NCI-H2171 (cell line): ENCODE measurements at regions not wholly inside any gene's neighbourhood (a gene's known extent, or its start where the extent isn't known, plus 50 kb on each side); places are given as distances from the start of the nearest gene placed in this dataset.
"Not testable (repeated sequence)": the region's sequence is repeated elsewhere in the genome, so short reads cannot be mapped to it uniquely, and the experiment has no call there.

Source experiments
- DNase-seq: peaks from one replicate; lab custom pipeline; 2025; lab: John Stamatoyannopoulos, UW

DNA sequence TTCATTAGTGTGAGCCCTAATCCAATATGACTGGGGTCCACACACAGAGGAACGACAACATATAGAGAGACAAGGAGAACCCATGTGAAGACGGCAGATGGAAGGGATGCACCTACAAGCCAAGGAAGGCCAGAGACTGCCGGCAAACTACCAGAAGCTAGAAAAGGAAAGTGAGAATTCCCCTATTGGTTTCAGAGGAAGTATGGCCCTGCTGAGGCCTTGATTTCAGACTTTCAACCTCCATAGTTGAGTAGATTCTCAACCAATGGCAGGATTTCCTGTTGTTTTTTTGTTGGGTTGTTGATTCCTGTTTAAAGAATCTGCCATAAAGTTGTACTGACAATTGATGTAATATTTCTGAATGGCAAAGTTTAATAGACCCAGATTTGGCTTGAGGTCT lies 241.5 kb downstream of the SATB2 start:
- no peak for DNase-seq

DNA sequence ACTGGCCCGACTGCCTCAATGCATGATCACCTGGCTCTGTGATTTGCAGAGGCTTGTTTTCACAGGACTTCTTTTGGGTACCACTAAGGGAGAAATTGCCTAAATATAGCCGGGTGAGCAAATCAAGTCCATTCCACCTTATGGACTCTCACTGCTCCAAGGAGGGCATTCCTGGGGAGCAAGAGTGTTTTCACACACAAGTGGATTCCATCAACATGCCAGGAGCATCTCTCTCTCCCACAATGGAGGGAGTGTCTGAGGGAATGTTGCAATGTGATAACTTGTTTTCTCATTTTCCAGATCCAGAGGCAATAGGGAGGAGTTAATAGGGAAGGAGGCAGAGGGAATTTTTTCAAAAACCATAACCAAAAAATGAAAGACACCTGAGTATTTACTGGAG lies 250.7 kb downstream of the SATB2 start:
- no peak for DNase-seq

DNA sequence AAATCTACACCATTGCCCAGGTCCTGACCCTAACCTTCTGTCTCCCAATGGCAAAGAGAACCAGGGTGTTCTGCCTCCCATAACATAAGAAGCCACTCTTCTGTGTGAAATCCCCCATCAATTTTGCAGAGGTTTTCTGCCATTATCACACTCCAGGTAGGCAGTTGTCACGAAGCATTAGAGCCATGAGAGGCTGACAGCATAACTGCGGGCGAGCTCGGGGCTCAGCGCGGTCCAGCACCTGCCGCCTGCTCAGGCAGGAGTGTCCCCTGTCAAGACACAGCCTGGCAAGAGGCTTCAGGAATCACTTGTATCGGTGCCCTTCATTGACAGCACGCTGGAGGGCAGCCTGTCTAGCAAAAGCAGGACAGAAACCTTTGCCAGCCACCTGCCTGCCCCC lies 251.2 kb downstream of the SATB2 start:
- DNase-seq: no peak

DNA sequence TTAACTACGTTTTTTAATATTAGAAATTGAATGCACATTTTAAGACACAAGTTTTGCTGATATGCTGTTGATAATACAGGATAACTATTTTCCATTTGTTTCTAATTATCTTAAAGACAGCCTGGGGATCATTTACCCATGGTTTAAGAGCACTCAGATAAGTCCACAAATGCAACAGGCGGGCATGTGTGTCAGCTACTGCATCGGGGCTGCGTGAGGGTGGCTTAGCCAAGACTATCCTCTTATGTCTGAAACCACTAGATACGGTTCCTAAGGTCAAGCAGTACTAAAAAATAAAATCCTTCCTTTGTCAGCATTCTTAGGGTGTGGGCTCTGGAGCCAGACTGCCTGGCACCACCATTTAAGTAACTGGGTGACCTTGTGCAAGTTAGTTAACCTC lies 254.8 kb downstream of the SATB2 start:
- no peak for DNase-seq

DNA sequence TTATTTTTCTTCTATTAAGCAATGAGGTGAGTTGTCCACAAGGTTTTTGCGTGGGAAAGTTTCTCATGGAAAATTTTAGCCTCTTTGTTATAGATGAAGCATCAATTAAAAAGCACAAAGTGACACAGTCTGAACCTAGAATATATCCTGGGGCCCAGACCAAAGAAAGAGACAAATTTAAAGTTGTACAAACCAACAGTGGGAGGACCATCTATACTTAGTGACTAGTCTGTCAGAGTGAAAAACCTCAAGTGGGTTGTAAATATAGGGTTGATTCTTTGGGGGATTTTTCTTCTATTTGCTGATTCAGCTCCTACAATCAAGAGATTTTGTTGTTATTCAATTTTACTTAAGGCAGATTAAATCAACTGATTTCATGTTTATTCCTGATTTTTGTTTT lies 256.2 kb downstream of the SATB2 start:
- no peak for DNase-seq

DNA sequence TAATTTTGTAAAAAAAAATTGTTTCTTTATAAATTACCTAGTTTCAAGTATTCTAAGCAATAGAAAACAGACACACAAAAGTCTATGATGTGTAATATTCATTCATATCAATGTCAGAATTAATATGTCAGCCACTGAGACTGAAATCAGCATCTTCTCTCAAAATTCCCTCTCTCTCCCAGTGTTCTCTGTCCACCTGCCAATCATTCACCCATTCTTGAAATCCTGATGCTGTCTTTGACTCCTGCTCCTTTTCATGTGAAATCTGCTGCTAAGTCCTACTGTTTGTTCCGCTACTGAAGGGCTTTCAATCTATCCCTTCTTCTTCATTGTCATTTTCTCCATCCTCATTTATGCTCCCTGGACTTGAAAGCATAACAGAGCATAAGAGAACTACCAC lies 257.9 kb downstream of the SATB2 start:
- DNase-seq: no peak

DNA sequence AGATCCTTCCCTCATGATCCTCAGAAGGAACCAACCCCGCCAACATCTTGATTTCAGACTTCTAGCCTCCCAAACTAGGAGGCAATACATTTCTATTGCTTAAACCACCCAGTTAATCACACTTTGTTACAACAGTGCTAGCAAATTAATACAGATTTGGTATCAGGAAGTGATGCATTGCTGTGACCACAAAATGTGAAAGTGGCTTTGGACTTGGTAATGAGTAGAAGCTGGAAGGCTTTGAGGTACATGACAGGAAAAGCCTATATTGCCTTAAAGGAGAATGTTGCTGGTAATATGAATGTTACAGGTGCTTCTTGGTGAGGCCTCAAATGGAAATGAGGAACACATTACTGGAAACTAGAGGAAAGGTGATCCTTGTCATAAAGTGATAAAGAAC lies 260.3 kb downstream of the SATB2 start:
- DNase-seq: no peak

DNA sequence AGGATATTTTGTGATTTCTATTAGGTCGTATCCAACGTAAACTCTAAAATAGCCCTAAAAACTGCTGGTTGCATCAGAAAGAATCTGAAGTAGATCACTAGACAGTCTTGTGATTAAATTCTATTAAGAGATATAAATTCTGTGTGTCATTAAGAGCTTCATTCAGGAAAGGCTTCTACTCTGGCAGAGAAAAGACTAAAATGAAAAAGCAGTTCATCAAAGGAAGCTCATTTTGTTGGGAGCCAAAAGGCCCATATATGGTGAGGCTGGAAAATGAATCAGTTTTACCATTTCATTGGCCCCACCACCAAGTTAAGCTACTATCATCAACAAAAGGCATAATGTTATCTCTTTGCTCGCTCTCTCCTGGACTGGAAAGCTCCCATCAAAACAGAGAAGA lies 261.1 kb downstream of the SATB2 start:
- no peak for DNase-seq

DNA sequence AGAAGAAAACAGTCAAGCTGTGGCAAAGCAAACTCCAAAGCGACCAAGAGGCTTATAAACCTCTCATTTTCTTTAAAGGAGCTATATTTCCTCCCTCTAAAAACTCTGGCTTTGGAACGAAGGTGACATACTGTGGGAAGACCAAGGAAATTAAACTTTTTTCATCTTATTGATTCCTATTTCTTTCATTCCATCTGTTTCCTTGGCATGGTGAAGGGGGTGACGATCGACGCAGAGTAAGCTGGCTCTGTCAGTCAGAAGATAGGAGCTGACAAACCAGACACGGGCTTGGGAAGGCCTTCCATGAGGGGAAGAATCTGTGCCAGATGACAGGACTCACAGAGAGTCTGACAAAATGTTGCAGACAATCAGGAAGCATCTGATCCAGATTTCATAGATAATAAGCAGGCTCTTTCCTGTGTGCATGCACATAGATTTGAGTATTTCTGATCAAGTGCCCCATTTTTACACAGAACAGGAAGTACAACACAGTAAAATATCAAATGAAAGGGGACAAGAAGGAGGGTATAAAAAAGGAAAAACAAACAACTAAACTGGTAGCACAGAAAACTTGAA lies 261.7 kb downstream of the SATB2 start:
- DNase-seq: no peak

DNA sequence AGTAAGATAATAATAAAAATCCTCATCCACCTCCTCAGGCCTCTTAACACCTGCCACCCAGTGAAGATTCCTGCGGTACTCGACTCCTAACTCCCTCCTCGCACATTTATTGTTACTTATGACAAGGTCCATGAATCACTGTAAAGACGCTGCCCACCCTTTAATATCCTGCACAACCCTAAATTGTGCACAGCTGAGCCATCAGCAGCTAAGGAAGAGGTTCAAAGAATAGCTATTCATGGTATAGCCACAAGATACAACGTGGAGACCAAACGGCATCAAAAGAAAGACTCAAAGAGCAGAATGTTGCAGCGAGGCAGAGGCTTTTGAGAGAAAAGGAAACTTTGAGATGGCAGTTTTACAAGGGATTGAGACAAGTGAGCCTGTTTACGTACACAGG lies 266.3 kb downstream of the SATB2 start:
- no peak for DNase-seq

DNA sequence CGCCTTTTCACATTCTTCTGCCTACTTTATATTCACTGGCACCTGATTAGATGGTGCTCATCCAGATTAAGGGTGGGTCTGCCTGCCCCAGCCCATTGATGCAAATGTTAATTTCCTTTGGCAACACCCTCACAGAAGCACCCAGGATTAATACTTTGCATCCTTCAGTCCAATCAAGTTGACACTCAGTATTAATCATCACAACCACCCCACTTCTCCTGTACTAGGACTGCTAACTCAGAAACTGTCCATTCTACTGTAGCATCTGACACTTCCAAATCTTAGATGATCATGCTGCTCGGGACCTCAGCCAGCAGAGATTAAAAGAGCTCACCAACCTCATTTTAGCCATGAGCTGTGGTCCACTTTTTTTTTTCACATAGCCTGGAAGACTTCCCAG lies 268.5 kb downstream of the SATB2 start:
- DNase-seq: no peak

DNA sequence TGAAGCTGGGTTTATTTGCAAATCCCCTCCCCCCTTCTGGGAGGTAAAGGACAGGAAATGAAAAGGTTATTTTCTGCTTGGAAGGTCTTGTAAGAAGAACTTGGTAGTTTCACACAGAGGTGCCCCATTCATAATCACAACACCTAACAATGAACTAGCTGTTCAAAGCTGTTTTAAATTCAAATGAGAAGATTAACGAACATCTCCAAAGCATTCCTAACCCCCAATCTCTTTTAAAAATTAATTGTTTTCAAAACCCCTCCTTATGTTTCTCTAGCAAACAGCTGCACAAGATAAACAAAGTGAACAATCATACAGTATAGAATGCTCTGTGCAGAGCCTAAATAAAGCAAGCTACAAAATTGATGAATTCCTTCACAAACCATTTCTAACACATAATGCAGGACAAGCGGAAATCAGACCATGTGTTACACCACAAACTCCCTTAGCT lies 271.4 kb downstream of the SATB2 start:
- DNase-seq: no peak

DNA sequence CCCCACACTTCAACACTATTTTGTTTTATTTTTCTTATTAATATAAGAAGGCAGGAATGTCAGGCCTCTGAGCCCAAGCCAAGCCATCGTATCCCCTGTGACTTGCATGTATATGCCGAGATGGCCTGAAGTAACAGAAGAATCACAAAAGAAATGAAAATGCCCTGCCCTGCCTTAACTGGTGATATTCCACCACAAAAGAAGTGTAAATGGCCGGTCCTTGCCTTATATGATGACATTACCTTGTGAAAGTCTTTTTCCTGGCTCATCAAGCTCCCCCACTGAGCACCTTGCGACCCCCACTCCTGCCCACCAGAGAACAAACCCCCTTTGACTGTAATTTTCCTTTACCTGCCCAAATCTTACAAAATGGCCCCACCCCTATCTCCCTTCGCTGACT lies 272.6 kb downstream of the SATB2 start:
- DNase-seq: not testable (repeated sequence)

DNA sequence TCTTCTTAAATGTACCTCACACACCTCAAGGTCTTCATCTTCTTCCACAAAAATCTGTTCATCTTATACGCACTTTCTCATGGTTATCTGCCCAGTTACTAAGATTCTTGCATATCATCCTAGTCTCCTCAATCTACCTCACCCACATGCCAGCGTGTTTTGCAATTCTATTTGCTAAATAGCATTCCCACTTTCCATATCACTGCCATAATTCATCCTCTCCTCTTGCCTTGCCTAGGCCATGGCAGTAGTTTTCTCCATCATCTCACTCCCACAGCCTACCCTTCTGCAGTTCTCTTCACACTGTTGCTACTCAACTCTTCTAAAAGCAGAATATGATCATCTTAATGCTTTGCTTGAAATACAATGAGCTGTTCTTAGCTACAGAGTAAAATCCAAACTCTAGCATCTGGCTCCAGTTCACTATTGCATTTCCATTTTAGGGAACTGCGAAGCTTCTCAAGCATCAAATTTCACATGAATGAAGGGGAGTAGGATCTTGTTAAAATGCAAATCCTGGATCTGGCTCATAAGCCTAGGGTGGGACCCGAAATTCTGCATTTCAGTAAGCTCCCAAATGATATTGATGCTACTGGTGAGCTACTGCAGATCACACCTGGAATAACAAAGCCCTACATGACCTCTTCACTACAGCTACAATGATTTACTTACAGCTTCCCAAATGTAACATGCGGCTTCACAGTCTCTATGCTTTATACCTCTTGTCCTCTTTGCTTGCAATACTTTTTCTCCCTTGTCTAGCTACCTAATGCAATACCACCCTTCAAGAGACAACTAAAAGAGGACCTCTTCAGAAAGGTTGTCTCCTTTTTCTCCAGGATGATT lies 293.9 kb downstream of the SATB2 start:
- peak; percentile 12 for DNase-seq

DNA sequence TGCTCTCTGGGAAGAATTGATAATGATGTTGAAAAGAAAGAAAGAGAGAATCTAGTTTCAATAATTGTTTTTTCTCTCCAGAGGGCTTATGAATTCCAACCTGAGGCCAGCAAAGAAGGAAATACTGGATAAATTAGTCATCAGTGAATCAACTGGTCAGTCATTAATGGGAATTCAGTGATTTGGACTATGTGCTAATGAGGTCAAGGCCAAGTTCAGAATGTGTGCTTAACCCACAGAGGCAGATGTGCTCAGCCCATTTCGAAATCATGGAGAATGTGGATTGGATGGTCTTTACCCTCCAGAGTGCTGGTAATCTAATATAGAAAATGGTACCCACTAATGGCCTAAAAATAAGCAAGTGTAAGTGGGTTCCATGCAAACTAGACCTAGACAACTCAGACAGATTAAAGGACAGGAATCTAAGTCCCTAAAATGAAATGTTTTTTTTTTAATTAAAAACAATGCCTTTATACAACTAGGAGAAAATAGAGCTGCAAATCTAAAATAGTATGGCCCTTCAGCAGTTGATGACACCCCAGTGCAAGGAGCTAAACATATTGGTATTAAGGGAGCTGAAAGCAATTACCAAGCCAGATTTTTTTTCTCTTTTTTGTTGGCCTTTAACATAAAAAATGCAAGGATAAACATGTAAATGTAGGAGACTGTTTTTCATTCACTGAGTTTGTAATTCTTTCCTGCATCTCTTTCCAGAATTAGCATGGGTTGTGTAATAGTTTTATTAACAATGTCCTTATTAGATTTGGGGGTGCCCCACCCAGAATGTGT lies 296.9 kb downstream of the SATB2 start:
- no peak for DNase-seq

DNA sequence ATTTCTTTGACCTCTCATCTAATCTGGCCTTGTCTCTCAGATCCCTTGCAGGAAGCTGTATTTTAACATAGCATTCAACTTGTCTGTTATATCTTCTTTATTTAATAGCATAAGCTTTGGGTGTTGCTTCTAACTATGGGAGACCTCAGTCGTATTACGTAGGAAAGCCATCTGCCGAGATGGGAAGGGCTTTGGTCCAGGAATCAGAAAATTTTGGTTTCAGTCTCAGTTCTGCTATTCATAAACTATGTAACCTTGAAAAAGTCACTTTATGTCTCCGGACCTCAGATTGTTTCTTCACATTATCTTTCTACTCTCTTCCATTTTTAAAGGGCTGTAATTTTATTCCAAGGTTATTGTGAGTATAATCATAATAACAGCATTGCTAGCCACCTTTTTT lies 297.7 kb downstream of the SATB2 start:
- DNase-seq: no peak

DNA sequence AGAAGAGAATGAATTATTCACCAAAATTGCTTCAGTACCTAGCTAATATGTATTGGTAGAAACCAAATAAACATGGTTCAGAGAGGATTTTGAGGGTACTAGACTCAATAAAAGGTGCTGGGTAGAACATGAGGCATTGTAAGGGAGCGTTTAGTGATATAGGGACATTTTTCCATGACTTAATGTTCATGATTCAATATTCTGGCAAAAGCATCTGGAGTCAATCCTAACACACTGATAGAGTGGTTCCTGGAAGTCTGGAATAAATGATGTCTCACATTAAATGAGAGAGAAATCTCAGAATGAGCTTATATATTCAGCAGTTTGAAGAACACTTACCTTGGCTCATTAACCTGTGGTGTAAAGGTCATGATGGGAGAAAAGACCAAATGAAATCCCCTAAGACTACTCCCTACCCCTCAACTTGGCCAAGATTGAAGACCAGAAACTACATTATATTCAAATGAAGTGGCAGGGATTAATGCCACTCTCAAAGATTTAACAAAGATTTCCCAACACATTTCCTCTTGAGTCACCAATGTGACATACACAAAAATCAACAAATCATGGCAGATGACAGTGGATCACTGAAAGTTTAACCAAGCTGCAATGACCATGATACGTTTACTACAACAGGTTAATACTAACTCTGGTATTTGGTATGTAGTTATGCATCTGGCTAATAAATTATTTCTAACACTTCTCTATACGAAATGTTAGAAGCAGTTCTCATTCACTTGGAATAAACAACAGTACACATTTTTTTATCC lies 309.5 kb downstream of the SATB2 start:
- DNase-seq: no peak

DNA sequence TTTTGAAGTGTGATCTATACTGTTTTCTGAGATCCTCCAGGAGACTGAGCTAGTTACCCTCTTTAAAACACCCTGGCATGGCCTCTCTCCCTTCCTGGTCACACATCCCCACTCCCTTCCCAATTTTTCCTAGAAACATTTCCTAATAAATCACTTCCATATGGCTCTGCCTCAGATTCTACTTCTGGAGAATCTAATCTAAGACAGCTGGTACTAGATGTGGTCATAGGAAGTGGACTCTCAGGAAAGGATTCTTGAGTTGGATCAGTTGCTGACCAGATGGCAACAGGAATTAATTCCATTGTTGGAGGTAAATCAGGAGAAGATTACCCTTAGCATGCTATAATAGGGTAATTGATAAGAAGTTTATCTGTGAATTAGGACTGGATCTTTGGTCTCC lies 310.5 kb downstream of the SATB2 start:
- DNase-seq: no peak

DNA sequence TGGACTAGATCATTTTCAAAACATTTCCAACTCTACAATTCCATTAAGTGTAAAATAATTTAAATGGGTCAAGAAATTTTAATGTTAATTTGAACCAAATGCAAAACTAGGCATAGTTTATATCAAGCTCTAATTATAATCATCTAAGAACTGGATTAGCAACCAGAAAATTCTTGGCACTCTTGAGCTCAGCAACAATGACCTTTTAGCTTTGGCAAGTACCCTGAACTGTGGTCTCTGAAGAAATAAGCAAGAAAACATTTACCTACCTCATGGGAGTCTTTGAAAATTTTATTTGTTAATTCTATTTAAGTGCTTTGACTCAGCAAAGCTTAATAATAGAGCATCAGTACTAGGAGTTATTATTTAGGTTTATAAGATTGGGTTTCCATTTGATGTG lies 313.2 kb downstream of the SATB2 start:
- no peak for DNase-seq

DNA sequence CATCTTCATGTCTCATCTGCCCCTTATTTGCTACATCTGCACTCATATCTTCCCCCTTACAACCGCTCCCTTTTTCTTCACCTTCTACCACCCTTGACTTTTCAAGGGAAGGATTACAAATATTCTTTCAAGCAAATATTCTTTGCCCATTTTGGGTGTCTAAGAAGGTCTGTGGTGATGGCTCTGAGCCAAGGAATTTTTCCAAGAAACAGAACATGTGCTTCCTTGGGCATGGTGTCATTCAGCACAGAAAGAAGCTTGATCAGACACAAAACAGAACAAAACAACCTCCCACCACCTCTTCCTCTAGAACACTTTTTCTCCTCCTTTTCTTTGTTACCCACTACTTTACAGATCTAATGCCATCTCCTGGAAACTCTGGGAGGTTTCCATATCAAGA lies 313.7 kb downstream of the SATB2 start:
- DNase-seq: no peak

DNA sequence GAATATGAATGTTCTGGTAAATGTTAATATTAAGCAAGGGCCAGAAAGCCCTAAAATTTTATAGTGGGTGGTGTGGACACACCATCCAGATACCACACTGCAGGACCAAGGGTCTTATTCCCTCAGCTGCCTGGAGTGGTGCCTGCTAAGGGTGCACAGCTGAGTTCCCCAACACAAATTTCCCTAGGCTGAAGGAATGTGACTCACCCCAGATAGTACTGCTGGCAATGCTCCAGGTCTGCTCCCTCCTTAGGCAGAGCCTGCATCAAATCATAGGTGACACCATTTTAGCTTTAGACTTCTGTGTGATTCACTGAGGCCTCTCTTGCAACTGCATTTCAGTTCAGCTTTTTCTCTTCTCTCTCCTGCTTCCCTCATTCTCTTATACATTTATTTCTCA lies 321.1 kb downstream of the SATB2 start:
- no peak for DNase-seq

DNA sequence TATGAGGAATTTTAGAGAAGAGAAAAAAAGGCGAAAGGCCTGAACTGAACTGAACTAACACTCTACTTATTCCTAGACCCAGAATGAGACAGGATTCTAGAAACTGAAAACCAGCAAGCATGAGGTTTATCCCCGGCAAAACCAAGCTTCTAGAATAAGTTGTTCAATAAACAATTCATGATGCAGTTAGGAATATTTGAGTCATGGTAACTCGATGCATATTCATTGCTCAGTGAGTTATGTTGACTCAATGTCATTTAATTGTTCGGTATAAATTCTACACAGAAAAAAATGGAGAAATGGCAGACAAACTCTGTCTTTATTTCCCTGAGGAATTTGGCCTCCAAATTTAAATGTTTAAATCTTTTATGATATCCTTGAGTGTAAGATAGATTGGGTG lies 321.5 kb downstream of the SATB2 start:
- no peak for DNase-seq
